Parathyroid adenoma (tissue), 2 donors: ENCODE measurements at regions not wholly inside any gene's neighbourhood (a gene's known extent, or its start where the extent isn't known, plus 50 kb on each side); places are given as distances from the start of the nearest gene placed in this dataset.

ENCODE experiments used
- H2AFZ ChIP-seq: fragments of 300-600 bp; sonication (generic); one replicate; pipeline ENCODE4 v1.7.0; 2017; ENCODE audit warnings: antibody characterized with exemption, mild to moderate bottlenecking
- H3K27ac ChIP-seq: fragments of 300-600 bp; sonication (generic); one replicate; pipeline ENCODE4 v1.7.0; 2017
- H3K27me3 ChIP-seq: fragments of 300-600 bp; sonication (generic); one replicate; pipeline ENCODE4 v1.7.0; 2017; ENCODE audit warnings: low read length; ENCODE audit not compliant: control insufficient read depth, insufficient read depth
- H3K36me3 ChIP-seq: fragments of 300-600 bp; sonication (generic); one replicate; pipeline ENCODE4 v1.7.0; 2017; ENCODE audit warnings: low read length; ENCODE audit not compliant: control insufficient read depth, insufficient read depth
- H3K4me1 ChIP-seq: fragments of 300-600 bp; sonication (generic); one replicate; pipeline ENCODE4 v1.7.0; 2017; ENCODE audit warnings: control low read depth
- H3K4me2 ChIP-seq: fragments of 300-600 bp; sonication (generic); one replicate; pipeline ENCODE4 v1.7.0; 2017; ENCODE audit warnings: low read length
- H3K4me3 ChIP-seq: fragments of 300-600 bp; sonication (generic); one replicate; pipeline ENCODE4 v1.7.0; 2017; ENCODE audit warnings: low read depth, low read length
- H3K79me2 ChIP-seq: fragments of 300-600 bp; sonication (generic); one replicate; pipeline ENCODE4 v1.7.0; 2017; ENCODE audit warnings: control low read depth
- H3K9ac ChIP-seq: fragments of 300-600 bp; sonication (generic); one replicate; pipeline ENCODE4 v1.7.0; 2017; ENCODE audit warnings: mild to moderate bottlenecking
- H3K9me3 ChIP-seq: fragments of 300-600 bp; sonication (generic); one replicate; pipeline ENCODE4 v1.7.0; 2017; ENCODE audit warnings: low read length; ENCODE audit not compliant: control insufficient read depth
- TF ChIP-seq, protein P1 (sequence below): fragments of 300-600 bp; sonication (generic); IDR thresholded peaks from one replicate; pipeline ENCODE4 v1.7.0; 2017; ENCODE audit warnings: antibody characterized with exemption, mild to moderate bottlenecking
- donor health status: primary hyperparathyroidism.

DNA sequence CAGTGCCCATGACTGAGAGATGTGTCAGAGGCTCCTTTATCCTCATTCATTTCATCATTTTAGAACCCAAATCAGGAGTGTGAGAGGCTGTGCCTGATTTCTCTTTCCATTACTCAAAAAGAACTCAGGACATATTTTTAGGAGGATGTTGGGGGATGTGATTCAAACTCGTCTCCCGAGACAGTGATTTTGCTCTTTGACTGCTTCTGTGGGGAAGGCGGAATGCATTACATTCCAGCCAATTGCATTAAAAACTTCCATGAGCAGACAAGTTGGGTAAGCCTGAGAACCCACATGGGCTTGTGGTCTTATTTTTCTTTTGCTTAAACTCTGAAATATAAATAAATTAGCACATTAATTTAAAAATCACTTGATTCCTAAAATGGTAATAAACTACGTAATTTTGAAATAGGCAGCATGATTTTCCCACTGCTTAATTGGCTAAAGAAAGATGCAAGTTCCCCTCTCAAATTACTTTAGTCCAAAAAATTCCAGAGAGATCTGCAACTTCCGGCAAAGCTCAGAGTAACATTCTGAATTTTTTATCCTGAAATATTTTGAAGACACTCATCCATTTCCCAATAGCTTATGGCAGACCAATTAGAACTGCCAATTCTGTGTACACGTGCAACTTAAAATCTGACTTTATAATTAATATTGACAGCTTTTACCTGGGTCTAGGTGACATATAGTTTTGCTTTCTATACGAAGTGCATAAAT lies 185.6 kb downstream of the C7orf25 start:
- Histone ChIP-seq H3K79me2 (no peaks in the 10 kb centered on the region), H3K4me2 (no peak overlapping the region), H2AFZ (no peak overlapping the region), H3K36me3 (no peaks in the 10 kb centered on the region), H3K27ac (no peak overlapping the region), H3K27me3 (no peaks in the 10 kb centered on the region), H3K4me1 (no peaks in the 10 kb centered on the region), H3K9me3 (no peaks in the 10 kb centered on the region), H3K4me3 (no peak overlapping the region), H3K9ac (no peak overlapping the region)
- TF ChIP-seq, protein P1, sequence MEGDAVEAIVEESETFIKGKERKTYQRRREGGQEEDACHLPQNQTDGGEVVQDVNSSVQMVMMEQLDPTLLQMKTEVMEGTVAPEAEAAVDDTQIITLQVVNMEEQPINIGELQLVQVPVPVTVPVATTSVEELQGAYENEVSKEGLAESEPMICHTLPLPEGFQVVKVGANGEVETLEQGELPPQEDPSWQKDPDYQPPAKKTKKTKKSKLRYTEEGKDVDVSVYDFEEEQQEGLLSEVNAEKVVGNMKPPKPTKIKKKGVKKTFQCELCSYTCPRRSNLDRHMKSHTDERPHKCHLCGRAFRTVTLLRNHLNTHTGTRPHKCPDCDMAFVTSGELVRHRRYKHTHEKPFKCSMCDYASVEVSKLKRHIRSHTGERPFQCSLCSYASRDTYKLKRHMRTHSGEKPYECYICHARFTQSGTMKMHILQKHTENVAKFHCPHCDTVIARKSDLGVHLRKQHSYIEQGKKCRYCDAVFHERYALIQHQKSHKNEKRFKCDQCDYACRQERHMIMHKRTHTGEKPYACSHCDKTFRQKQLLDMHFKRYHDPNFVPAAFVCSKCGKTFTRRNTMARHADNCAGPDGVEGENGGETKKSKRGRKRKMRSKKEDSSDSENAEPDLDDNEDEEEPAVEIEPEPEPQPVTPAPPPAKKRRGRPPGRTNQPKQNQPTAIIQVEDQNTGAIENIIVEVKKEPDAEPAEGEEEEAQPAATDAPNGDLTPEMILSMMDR: no peak

DNA sequence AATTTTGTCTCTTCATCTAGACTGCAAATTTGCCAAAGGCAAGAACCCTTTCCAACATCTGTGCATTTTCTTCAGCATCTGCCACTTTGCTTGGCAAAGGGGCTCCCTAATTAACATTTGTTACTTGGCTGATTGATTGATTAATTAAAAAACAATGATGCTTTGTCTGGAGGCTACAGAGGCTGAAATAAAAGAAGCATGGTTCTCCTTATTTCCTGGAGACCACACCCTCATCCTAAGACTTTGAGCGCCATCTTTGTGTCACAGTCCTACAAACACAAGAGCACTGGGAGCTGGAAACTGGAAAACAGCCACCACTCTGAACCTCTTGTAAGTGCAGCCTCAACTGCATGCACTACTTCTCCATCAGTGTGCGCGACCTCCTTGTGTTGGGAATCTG lies 189.2 kb downstream of the C7orf25 start:
- no peaks in the 10 kb centered on the region for H3K9me3 ChIP-seq
- no peak overlapping the region for H3K9ac ChIP-seq
- TF ChIP-seq, protein P1: no peak
- no peaks in the 10 kb centered on the region for H3K27me3 ChIP-seq
- H3K4me2 ChIP-seq: no peak overlapping the region
- no peak overlapping the region for H2AFZ ChIP-seq
- H3K79me2 ChIP-seq: no peaks in the 10 kb centered on the region
- no peaks in the 10 kb centered on the region for H3K4me1 ChIP-seq
- H3K4me3 ChIP-seq: no peak overlapping the region
- H3K27ac ChIP-seq: no peak overlapping the region
- H3K36me3 ChIP-seq: no peaks in the 10 kb centered on the region

DNA sequence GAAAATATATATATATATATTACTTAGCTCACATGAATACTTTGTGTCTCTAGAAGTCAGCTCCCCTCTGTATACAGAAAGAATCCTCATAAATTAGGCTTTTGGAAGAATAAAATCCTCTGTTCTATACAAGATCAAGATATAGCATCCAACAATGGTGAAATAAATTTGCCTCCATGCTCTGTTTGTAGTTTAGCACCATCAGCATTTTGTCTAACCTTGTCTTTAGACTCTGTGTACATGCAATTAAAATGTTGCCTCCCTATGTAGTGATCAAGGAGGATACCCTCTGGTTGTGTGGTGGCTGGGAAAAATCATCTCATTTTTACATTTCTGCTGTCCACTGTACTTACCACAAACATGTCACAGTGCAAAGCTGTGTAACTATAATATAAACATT lies 189.7 kb downstream of the C7orf25 start:
- TF ChIP-seq, protein P1: no peak
- Histone ChIP-seq H3K9me3 (no peaks in the 10 kb centered on the region), H3K79me2 (no peaks in the 10 kb centered on the region), H3K9ac (no peak overlapping the region), H3K36me3 (no peaks in the 10 kb centered on the region), H3K4me2 (no peak overlapping the region), H3K27ac (no peak overlapping the region), H3K4me1 (no peaks in the 10 kb centered on the region), H3K27me3 (no peaks in the 10 kb centered on the region), H2AFZ (no peak overlapping the region), H3K4me3 (no peak overlapping the region)

DNA sequence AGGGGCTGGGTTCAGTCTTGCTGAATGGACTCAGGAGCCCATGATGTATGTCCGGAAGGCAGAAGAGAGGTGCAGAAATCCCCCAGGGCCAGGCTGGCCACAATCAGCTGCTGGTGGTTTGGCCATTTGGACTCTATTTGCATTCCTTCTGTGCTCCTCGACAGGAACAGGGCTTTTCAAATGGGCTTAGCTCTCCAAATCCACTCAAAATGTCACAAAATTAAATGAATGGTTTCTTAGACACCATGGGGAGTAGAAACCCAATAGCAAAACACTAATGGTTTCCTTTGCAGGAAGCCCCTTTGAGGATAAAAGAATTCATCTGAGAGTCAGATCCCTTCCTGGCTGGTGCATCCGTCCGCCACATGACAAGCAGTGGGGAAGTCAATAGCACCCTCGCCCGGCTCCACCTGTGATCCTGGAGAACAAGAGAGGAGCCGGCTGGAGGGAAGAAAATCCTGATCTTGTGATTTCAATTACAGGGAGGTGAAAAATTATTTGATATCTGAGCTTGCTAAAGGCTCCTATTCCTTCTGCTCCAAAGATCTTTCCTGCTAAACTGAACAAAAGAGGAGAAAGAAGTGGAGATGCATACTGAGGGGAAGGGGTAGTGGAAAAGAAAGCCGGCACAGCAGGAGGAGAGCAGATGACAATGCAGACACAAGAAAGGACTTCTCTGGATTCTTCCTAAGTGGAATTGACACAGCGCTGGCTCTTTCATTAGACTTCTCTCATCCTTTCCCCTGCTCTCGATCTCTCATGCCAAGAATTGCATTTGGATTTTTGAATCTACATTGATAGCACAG lies 190.7 kb downstream of the C7orf25 start:
- Histone ChIP-seq H3K36me3 (no peaks in the 10 kb centered on the region), H3K9ac (no peak overlapping the region), H3K27ac (no peak overlapping the region), H3K27me3 (no peaks in the 10 kb centered on the region), H3K79me2 (no peaks in the 10 kb centered on the region), H3K4me1 (no peaks in the 10 kb centered on the region), H3K4me2 (no peak overlapping the region), H3K4me3 (no peak overlapping the region), H2AFZ (no peak overlapping the region), H3K9me3 (no peaks in the 10 kb centered on the region)
- TF ChIP-seq, protein P1: no peak
